Keratinocyte (primary cell): ENCODE measurements at regions not wholly inside any gene's neighbourhood (a gene's known extent, or its start where the extent isn't known, plus 50 kb on each side); places are given as distances from the start of the nearest gene placed in this dataset.
A peak's percentile ranks its signal among the peaks of the same experiment; 100 is the strongest.

Experiments used
- DNase-seq: peaks from one replicate; pipeline ENCODE4 v3.0.0-alpha.2; 2011; ENCODE audit warnings: low read depth, missing footprints, low spot score
- FAIRE-seq: peaks from 2 replicates; lab custom pipeline; 2011; peaks lifted over from hg19 to GRCh38; lab: Jason Lieb, UNC
- H2AFZ ChIP-seq: 2 replicates; pipeline ENCODE4 v1.6.0; 2012; ENCODE audit warnings: low read length, control low read depth, inconsistent platforms; ENCODE audit not compliant: control insufficient read depth
- H3K27ac ChIP-seq: 2 replicates; pipeline ENCODE4 v1.5.1; 2011; ENCODE audit warnings: low read length; ENCODE audit not compliant: control insufficient read depth, insufficient read depth
- H3K27me3 ChIP-seq: 3 replicates; pipeline ENCODE4 v1.6.0; 2011; ENCODE audit warnings: low read length; ENCODE audit not compliant: control insufficient read depth, insufficient read depth; ENCODE audit errors: extremely low read depth
- H3K36me3 ChIP-seq, 2 experiments: 2 replicates in 1 of 2; 3 replicates in 1 of 2; pipeline ENCODE4 v1.5.1; 2011; ENCODE audit warnings: low read length in 2 of 2, mild to moderate bottlenecking in 1 of 2; ENCODE audit not compliant: control insufficient read depth in 2 of 2, insufficient read depth in 2 of 2; ENCODE audit errors: extremely low read depth in 1 of 2
- H3K4me1 ChIP-seq: 3 replicates; pipeline ENCODE4 v1.5.1; 2011; ENCODE audit warnings: low read length; ENCODE audit not compliant: control insufficient read depth, insufficient read depth; ENCODE audit errors: extremely low read depth
- H3K4me2 ChIP-seq: 3 replicates; pipeline ENCODE4 v1.6.0; 2011; ENCODE audit warnings: low read depth, low read length; ENCODE audit not compliant: control insufficient read depth, insufficient read depth; ENCODE audit errors: extremely low read depth
- H3K4me3 ChIP-seq, 3 experiments: fragments of 200-600 bp in 1 of 3; sonication (generic) in 1 of 3; 2 replicates in 2 of 3; 3 replicates in 1 of 3; pipeline ENCODE4 v1.5.1; 2011 to 2016; ENCODE audit warnings: low read length in 3 of 3, mild to moderate bottlenecking in 3 of 3, control low read depth in 2 of 3, inconsistent platforms in 1 of 3, low read depth in 1 of 3, mixed read lengths in 1 of 3, mixed run types in 1 of 3, moderate library complexity in 1 of 3; ENCODE audit not compliant: control insufficient read depth in 2 of 3, insufficient read depth in 2 of 3; ENCODE audit errors: extremely low read depth in 1 of 3
- H3K79me2 ChIP-seq: 2 replicates; pipeline ENCODE4 v1.6.0; 2012; ENCODE audit warnings: low read length; ENCODE audit not compliant: control insufficient read depth, insufficient read depth
- H3K9ac ChIP-seq: 3 replicates; pipeline ENCODE4 v1.6.0; 2011; ENCODE audit warnings: low read length; ENCODE audit not compliant: control insufficient read depth, insufficient read depth; ENCODE audit errors: extremely low read depth
- H3K9me1 ChIP-seq: 3 replicates; pipeline ENCODE4 v1.6.0; 2011; ENCODE audit warnings: low read length; ENCODE audit not compliant: control insufficient read depth, insufficient read depth; ENCODE audit errors: extremely low read depth
- H3K9me3 ChIP-seq: 2 replicates; pipeline ENCODE4 v1.5.1; 2012; ENCODE audit warnings: low read depth, low read length; ENCODE audit not compliant: control insufficient read depth
- H4K20me1 ChIP-seq: 3 replicates; pipeline ENCODE4 v1.6.0; 2011; ENCODE audit warnings: low read length; ENCODE audit not compliant: control insufficient read depth, insufficient read depth; ENCODE audit errors: extremely low read depth
- CTCF ChIP-seq, 3 experiments: IDR thresholded peaks in 1 of 3; conservative IDR thresholded peaks in 1 of 3; optimal IDR thresholded peaks in 1 of 3; 2 replicates in 2 of 3; 3 replicates in 1 of 3; pipeline versions ENCODE3 to v1.5.1; 2011; ENCODE audit warnings: low read length in 3 of 3, mild to moderate bottlenecking in 3 of 3, moderate library complexity in 2 of 3, control low read depth in 1 of 3, inconsistent platforms in 1 of 3; ENCODE audit not compliant: insufficient read depth in 2 of 3; ENCODE audit errors: extremely low read depth in 1 of 3
- EZH2 ChIP-seq: IDR thresholded peaks from one replicate; pipeline ENCODE4 v1.6.1; 2012; ENCODE audit warnings: inconsistent platforms, mild to moderate bottlenecking, low read length, moderate library complexity
- dilution Hi-C: fragments of 300-500 bp; cut with MboI; formaldehyde crosslinking; loops from one replicate; pipeline ENCODE4 v1.7.0; 2020; ENCODE audit warnings: low sequenced_read_pairs; ENCODE audit not compliant: extremely low pct_ligation_motif_present

- Histone ChIP-seq H3K4me1 (no peaks in the 10 kb centered on the region), H3K27ac (no peak overlapping the region), H3K4me2 (no peak overlapping the region), H3K79me2 (no peaks in the 10 kb centered on the region), H4K20me1 (no peaks in the 10 kb centered on the region), H3K4me3 (no peak overlapping the region), H3K9ac (no peak overlapping the region), H3K9me3 (no peaks in the 10 kb centered on the region), H3K9me1 (no peaks in the 10 kb centered on the region), H2AFZ (no peak overlapping the region), H3K27me3 (no peaks in the 10 kb centered on the region), H3K36me3 (no peaks in the 10 kb centered on the region)
- dilution Hi-C loops: no loop called here
- FAIRE-seq (no peak), DNase-seq (no peak)
- TF ChIP-seq EZH2 (no peak), CTCF (optimal IDR thresholded peaks at IDR 0.05 in 1 of 3, IDR thresholded peaks at IDR 0.05 in 1 of 3, conservative IDR thresholded peaks at IDR 0.05 in 1 of 3; ENCODE audit: extremely low read depth in 1 of 3, insufficient read depth in 2 of 3, low read length in 3 of 3) (peak in 1 of 3 experiments; percentile 32)
Measured at GRCh38 chr16:48834576-48834975, 224.6 kb upstream of the N4BP1 start.

DNA sequence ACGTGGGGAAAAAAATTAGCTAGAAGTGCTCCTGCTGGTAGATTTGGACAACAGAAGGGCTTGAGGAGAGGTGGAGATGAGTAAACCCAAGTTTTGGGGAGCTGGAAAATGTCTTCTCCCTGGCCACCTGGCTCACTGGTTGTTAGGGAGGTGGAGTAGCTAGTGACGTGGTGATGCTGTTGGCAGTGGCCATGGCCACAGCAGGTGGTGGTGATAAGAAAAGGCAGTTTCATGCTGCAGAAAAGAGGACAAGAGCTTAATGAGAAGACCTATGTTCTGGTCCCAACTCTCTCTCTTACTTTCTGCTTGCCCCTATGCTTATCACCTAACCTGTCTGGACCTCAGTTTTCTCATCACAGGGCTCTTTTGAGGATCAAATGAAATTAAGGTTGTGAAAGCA is 223.5 kb upstream of the N4BP1 start:
- Histone ChIP-seq H3K79me2 (no peaks in the 10 kb centered on the region), H3K36me3 (no peaks in the 10 kb centered on the region), H2AFZ (no peak overlapping the region), H3K9me3 (no peaks in the 10 kb centered on the region), H3K4me2 (no peak overlapping the region), H3K27me3 (no peaks in the 10 kb centered on the region), H3K4me1 (no peaks in the 10 kb centered on the region), H4K20me1 (no peaks in the 10 kb centered on the region), H3K4me3 (no peak overlapping the region), H3K9ac (no peak overlapping the region), H3K27ac (no peak overlapping the region), H3K9me1 (no peaks in the 10 kb centered on the region)
- DNase-seq: no peak
- dilution Hi-C loops: no loop called here
- no peak for FAIRE-seq
- no peak for TF ChIP-seq CTCF (optimal IDR thresholded peaks at IDR 0.05 in 1 of 3, IDR thresholded peaks at IDR 0.05 in 1 of 3, conservative IDR thresholded peaks at IDR 0.05 in 1 of 3; ENCODE audit: extremely low read depth in 1 of 3, insufficient read depth in 2 of 3, low read length in 3 of 3)
- no peak for TF ChIP-seq EZH2
